K562 (cell line): ENCODE measurements at regions not wholly inside any gene's neighbourhood (a gene's known extent, or its start where the extent isn't known, plus 50 kb on each side); places are given as distances from the start of the nearest gene placed in this dataset.

Experiments
- ATAC-seq: fragments of 200-7000 bp; cut with Tn5 transposase; 3 replicates; pipeline ENCODE4 v1.9.1; 2020; ENCODE audit warnings: moderate library complexity
- BruUV-seq: library from RNA; stranded (reverse); fragments of 400-500 nt; replicated peaks from 2 replicates; lab custom pipeline; 2021; lab: Mats Ljungman, UMichigan
- CTCF ChIA-PET: fragments of 300-600 bp; formaldehyde crosslinking; extraction: SDS; loops from one replicate; lab custom pipeline; 2021; ENCODE audit warnings: low intra/inter-chr PET ratio; lab: Yijun Ruan, JAX
- POLR2A ChIA-PET: fragments of 300-600, 350-650 bp; sonication (Branson Sonifier 250); formaldehyde crosslinking; extraction: SDS; loops from one replicate; lab custom pipeline; 2021; ENCODE audit warnings: antibody characterized with exemption, inconsistent platforms; lab: Yijun Ruan, JAX
- DNase-seq, 4 experiments: peaks; one replicate each; pipeline versions ENCODE4 v3.0.0 to v3.0.0-alpha.2; 2011 to 2018; ENCODE audit warnings: low spot score in 3 of 4, mixed read lengths in 3 of 4; ENCODE audit errors: extremely low read depth in 1 of 4
- FAIRE-seq: peaks from 2 replicates; lab custom pipeline; 2011; peaks lifted over from hg19 to GRCh38; lab: Jason Lieb, UNC
- H2AFZ ChIP-seq: 2 replicates; pipeline ENCODE4 v1.6.0; 2011; ENCODE audit warnings: low read depth, low read length, control low read depth, inconsistent platforms
- H3K27ac ChIP-seq: fragments of 200-600 bp; 3 replicates; pipeline ENCODE4 v1.8.0; 2011; ENCODE audit warnings: low read depth, mild to moderate bottlenecking, control low read depth, inconsistent platforms, low read length, moderate library complexity, mixed read lengths; ENCODE audit errors: extremely low read depth
- H3K27me3 ChIP-seq, 2 experiments: fragments of 300-600 bp in 1 of 2; 2 replicates in 1 of 2; 3 replicates in 1 of 2; pipeline versions ENCODE4 v1.6.0 to v1.8.0; 2011; ENCODE audit warnings: inconsistent platforms in 2 of 2, low read length in 2 of 2, mild to moderate bottlenecking in 1 of 2, mixed read lengths in 1 of 2, moderate library complexity in 1 of 2; ENCODE audit not compliant: control insufficient read depth in 2 of 2, insufficient read depth in 2 of 2
- H3K36me3 ChIP-seq: fragments of 300-600 bp; 3 replicates; pipeline ENCODE4 v1.8.0; 2011; ENCODE audit warnings: mild to moderate bottlenecking, low read length, inconsistent platforms; ENCODE audit not compliant: control insufficient read depth, insufficient read depth
- H3K4me1 ChIP-seq, 2 experiments: fragments of 200-600 bp in 1 of 2; replicated peaks in 1 of 2; 2 replicates in 1 of 2; 3 replicates in 1 of 2; pipeline versions ENCODE4 v1.5.1 to v1.8.0; 2011; ENCODE audit warnings: inconsistent platforms in 2 of 2, low read length in 2 of 2, mild to moderate bottlenecking in 1 of 2, mixed read lengths in 1 of 2, moderate library complexity in 1 of 2; ENCODE audit not compliant: control insufficient read depth in 2 of 2, insufficient read depth in 2 of 2
- H3K4me2 ChIP-seq: 2 replicates; pipeline ENCODE4 v1.6.1; 2011; ENCODE audit warnings: low read length, control low read depth, inconsistent platforms, mixed read lengths; ENCODE audit not compliant: insufficient read depth
- H3K4me3 ChIP-seq: fragments of 200-600 bp; sonication (generic), shearing (Covaris generic); 2 replicates; pipeline ENCODE4 v1.5.1; 2016; ENCODE audit warnings: control low read depth, inconsistent platforms
- H3K79me2 ChIP-seq: fragments of 200-600 bp; 3 replicates; pipeline ENCODE4 v1.8.0; 2011; ENCODE audit warnings: low read length, inconsistent platforms; ENCODE audit not compliant: control insufficient read depth, insufficient read depth
- H3K9ac ChIP-seq, 2 experiments: 2 replicates each; pipeline versions ENCODE4 v1.6.0 to v1.6.1; 2011; ENCODE audit warnings: low read depth in 2 of 2, low read length in 2 of 2, control low read depth in 1 of 2, inconsistent platforms in 1 of 2, mild to moderate bottlenecking in 1 of 2, mixed read lengths in 1 of 2; ENCODE audit not compliant: insufficient read depth in 1 of 2
- H3K9me1 ChIP-seq: one replicate; pipeline ENCODE4 v1.6.0; 2011; ENCODE audit warnings: inconsistent platforms, mild to moderate bottlenecking, low read length, moderate library complexity; ENCODE audit not compliant: control insufficient read depth, insufficient read depth
- H3K9me3 ChIP-seq: replicated peaks from 2 replicates; pipeline ENCODE4 v1.5.1; 2011; ENCODE audit warnings: low read depth, low read length, inconsistent platforms; ENCODE audit not compliant: control insufficient read depth, insufficient read depth
- H4K20me1 ChIP-seq: replicated peaks from 2 replicates; pipeline ENCODE4 v1.6.1; 2011; ENCODE audit warnings: low read length, inconsistent platforms, mixed read lengths; ENCODE audit not compliant: control insufficient read depth, insufficient read depth
- CBX3 ChIP-seq, 2 experiments: IDR thresholded peaks; 1 replicate in 1 of 2; 2 replicates in 1 of 2; pipeline ENCODE4 v1.6.1; 2012; ENCODE audit warnings: inconsistent platforms in 2 of 2, low read length in 2 of 2, borderline replicate concordance in 1 of 2, control low read depth in 1 of 2
- CHCHD3 ChIP-seq: fragments of 250-450 bp; sonication (Bioruptor Pico); IDR thresholded peaks from 2 replicates; pipeline ENCODE4 v2.1.2; 2022; ENCODE audit warnings: mild to moderate bottlenecking
- DNMT1 ChIP-seq: fragments of 450-650 bp; IDR thresholded peaks from 2 replicates; pipeline ENCODE4 v1.6.1; 2016; ENCODE audit warnings: antibody characterized with exemption, mild to moderate bottlenecking
- PHF8 ChIP-seq: fragments of 200-600 bp; sonication (generic); IDR thresholded peaks from 2 replicates; pipeline ENCODE4 v1.6.1; 2012; ENCODE audit warnings: mixed run types, mild to moderate bottlenecking, inconsistent platforms, low read length, moderate library complexity, borderline replicate concordance
- SAFB ChIP-seq: fragments of 200-400 bp; formaldehyde crosslinking; IDR thresholded peaks from 2 replicates; pipeline ENCODE4 v1.6.1; 2017; ENCODE audit warnings: low read depth, low read length, borderline replicate concordance
- ZNF644 ChIP-seq: fragments of 200-800 bp; sonication (Bioruptor generic); IDR thresholded peaks from 2 replicates; pipeline ENCODE4 v1.6.1; 2016; ENCODE audit warnings: low read depth, missing genetic modification characterization, missing compliant biosample characterization
- WGBS: fragments of 100-300 bp; shearing (Covaris generic); methylation state at CpG from one replicate; pipeline ENCODE4 v1.1.6; 2016; ENCODE audit warnings: low coverage, mixed read lengths; ENCODE audit not compliant: insufficient coverage; ENCODE audit errors: missing lambda C conversion rate; 5-methylcytosine and 5-hydroxymethylcytosine counted together
- in situ Hi-C: fragments of 300-500 bp; cut with MboI; formaldehyde crosslinking; loops from 4 replicates; pipeline ENCODE4 v1.15.0; 2018; ENCODE audit warnings: inconsistent platforms, mixed read lengths
- intact Hi-C: fragments of 100-400 bp; cut with micrococcal nuclease; formaldehyde crosslinking; loops from 2 replicates; pipeline ENCODE4 v1.14.2; 2022
- TF ChIP-seq, protein P1 (sequence below), 2 experiments: fragments of 450-650 bp; formaldehyde crosslinking in 1 of 2; IDR thresholded peaks; 2 replicates each; pipeline versions ENCODE4 v1.4.0 to v1.6.1; 2014 to 2020; ENCODE audit warnings: mild to moderate bottlenecking in 2 of 2, borderline replicate concordance in 1 of 2, low read depth in 1 of 2
- TF ChIP-seq, protein P2 (sequence below): IDR thresholded peaks from 2 replicates; pipeline ENCODE4 v1.6.1; 2016; ENCODE audit warnings: missing genetic modification characterization, missing compliant biosample characterization
- TF ChIP-seq, protein P3 (sequence below): fragments of 250-450 bp; sonication (Bioruptor Pico); IDR thresholded peaks from 2 replicates; pipeline ENCODE4 v1.8.0; 2022; ENCODE audit warnings: moderate library complexity, mild to moderate bottlenecking, inconsistent platforms
- TF ChIP-seq, protein P4 (sequence below): fragments of 200-800 bp; sonication (Bioruptor generic); IDR thresholded peaks from 2 replicates; pipeline ENCODE4 v1.6.1; 2017; ENCODE audit warnings: missing genetic modification characterization, missing compliant biosample characterization

DNA sequence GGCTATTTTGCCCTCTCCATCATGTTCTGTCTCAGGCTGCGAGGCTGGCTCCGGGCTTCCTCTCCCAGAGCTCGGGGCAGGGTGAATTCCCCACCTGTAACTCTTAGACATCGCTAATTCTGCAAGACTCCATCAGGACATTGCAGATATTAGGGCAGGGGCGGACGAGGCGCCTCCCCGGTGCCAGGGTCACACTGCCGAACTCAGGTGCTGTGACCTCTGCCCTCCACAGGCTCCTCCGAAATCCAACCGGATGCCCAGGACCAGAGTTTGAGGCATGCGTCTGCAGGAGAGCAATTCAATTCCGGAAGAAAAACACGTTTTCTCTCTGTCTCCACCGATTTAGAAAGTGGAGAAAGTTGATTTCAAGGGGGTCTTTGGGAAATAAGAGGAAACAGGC lies 542.7 kb downstream of the BRD1 start:
- H3K9ac ChIP-seq = no peak overlapping the region
- H3K27ac ChIP-seq = no peak overlapping the region
- in situ Hi-C loops = no loop called here
- no peaks in the 10 kb centered on the region for H3K9me3 ChIP-seq
- DNase-seq (no peak), FAIRE-seq (no peak), ATAC-seq (no peak)
- no TSS peak for BruUV-seq
- no peaks in the 10 kb centered on the region for H3K79me2 ChIP-seq
- no peaks in the 10 kb centered on the region for H3K9me1 ChIP-seq
- H3K4me2 ChIP-seq = no peak overlapping the region
- no peak overlapping the region for H2AFZ ChIP-seq
- TF ChIP-seq, protein P1, sequence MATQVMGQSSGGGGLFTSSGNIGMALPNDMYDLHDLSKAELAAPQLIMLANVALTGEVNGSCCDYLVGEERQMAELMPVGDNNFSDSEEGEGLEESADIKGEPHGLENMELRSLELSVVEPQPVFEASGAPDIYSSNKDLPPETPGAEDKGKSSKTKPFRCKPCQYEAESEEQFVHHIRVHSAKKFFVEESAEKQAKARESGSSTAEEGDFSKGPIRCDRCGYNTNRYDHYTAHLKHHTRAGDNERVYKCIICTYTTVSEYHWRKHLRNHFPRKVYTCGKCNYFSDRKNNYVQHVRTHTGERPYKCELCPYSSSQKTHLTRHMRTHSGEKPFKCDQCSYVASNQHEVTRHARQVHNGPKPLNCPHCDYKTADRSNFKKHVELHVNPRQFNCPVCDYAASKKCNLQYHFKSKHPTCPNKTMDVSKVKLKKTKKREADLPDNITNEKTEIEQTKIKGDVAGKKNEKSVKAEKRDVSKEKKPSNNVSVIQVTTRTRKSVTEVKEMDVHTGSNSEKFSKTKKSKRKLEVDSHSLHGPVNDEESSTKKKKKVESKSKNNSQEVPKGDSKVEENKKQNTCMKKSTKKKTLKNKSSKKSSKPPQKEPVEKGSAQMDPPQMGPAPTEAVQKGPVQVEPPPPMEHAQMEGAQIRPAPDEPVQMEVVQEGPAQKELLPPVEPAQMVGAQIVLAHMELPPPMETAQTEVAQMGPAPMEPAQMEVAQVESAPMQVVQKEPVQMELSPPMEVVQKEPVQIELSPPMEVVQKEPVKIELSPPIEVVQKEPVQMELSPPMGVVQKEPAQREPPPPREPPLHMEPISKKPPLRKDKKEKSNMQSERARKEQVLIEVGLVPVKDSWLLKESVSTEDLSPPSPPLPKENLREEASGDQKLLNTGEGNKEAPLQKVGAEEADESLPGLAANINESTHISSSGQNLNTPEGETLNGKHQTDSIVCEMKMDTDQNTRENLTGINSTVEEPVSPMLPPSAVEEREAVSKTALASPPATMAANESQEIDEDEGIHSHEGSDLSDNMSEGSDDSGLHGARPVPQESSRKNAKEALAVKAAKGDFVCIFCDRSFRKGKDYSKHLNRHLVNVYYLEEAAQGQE (IDR thresholded peaks at IDR 0.05; ENCODE audit: borderline replicate concordance) = no peak
- TF ChIP-seq, protein P1 (CRISPR knock-in tag; IDR thresholded peaks at IDR 0.05; ENCODE audit: low read depth) = no peak
- TF ChIP-seq DNMT1 (no peak), SAFB (no peak), PHF8 (no peak), CHCHD3 (CRISPR knock-in tag) (no peak), CBX3 (IDR thresholded peaks at IDR 0.05; ENCODE audit: borderline replicate concordance in 1 of 2, low read length in 2 of 2) (no peak), ZNF644 (no peak)
- TF ChIP-seq, protein P2, sequence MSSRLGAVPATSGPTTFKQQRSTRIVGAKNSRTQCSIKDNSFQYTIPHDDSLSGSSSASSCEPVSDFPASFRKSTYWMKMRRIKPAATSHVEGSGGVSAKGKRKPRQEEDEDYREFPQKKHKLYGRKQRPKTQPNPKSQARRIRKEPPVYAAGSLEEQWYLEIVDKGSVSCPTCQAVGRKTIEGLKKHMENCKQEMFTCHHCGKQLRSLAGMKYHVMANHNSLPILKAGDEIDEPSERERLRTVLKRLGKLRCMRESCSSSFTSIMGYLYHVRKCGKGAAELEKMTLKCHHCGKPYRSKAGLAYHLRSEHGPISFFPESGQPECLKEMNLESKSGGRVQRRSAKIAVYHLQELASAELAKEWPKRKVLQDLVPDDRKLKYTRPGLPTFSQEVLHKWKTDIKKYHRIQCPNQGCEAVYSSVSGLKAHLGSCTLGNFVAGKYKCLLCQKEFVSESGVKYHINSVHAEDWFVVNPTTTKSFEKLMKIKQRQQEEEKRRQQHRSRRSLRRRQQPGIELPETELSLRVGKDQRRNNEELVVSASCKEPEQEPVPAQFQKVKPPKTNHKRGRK = no peak
- TF ChIP-seq, protein P3, sequence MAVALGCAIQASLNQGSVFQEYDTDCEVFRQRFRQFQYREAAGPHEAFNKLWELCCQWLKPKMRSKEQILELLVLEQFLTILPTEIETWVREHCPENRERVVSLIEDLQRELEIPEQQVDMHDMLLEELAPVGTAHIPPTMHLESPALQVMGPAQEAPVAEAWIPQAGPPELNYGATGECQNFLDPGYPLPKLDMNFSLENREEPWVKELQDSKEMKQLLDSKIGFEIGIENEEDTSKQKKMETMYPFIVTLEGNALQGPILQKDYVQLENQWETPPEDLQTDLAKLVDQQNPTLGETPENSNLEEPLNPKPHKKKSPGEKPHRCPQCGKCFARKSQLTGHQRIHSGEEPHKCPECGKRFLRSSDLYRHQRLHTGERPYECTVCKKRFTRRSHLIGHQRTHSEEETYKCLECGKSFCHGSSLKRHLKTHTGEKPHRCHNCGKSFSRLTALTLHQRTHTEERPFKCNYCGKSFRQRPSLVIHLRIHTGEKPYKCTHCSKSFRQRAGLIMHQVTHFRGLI = no peak
- TF ChIP-seq, protein P4, sequence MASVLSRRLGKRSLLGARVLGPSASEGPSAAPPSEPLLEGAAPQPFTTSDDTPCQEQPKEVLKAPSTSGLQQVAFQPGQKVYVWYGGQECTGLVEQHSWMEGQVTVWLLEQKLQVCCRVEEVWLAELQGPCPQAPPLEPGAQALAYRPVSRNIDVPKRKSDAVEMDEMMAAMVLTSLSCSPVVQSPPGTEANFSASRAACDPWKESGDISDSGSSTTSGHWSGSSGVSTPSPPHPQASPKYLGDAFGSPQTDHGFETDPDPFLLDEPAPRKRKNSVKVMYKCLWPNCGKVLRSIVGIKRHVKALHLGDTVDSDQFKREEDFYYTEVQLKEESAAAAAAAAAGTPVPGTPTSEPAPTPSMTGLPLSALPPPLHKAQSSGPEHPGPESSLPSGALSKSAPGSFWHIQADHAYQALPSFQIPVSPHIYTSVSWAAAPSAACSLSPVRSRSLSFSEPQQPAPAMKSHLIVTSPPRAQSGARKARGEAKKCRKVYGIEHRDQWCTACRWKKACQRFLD (CRISPR knock-in tag) = no peak
- TF ChIP-seq, all 486 proteins: peak for 0
- CTCF ChIA-PET = no interaction called here
- POLR2A ChIA-PET = no interaction called here
- intact Hi-C loops = no loop called here
- no peaks in the 10 kb centered on the region for H3K4me1 ChIP-seq
- H3K27me3 ChIP-seq = peaks cover 0 to 34% of the 10 kb centered on the region in 2 experiments; a peak in 3 of 5 replicates
- no peaks in the 10 kb centered on the region for H4K20me1 ChIP-seq
- WGBS = 0% methylated on average over 10 of the region's 15 CpGs
- no peak overlapping the region for H3K4me3 ChIP-seq
- H3K36me3 ChIP-seq = no peaks in the 10 kb centered on the region
